H1 (cell line): ENCODE measurements at regions not wholly inside any gene's neighbourhood (a gene's known extent, or its start where the extent isn't known, plus 50 kb on each side); places are given as distances from the start of the nearest gene placed in this dataset.

Experiments
- CTCF ChIA-PET: fragments of 300-600 bp; sonication (Branson Sonifier 250); formaldehyde crosslinking; loops from one replicate; lab custom pipeline; 2021; ENCODE audit not compliant: partially characterized antibody; lab: Charles Lee
- POLR2A ChIA-PET: fragments of 300-600 bp; sonication (Branson Sonifier 250); formaldehyde crosslinking; loops from one replicate; lab custom pipeline; 2021; ENCODE audit warnings: inconsistent platforms; ENCODE audit not compliant: partially characterized antibody; lab: Charles Lee
- DNase-seq, 2 experiments: peaks; one replicate each; pipeline versions ENCODE4 v3.0.0 to v3.0.0-alpha.2; 2010 to 2022; ENCODE audit warnings: low spot score in 2 of 2, low read depth in 1 of 2, mixed read lengths in 1 of 2
- FAIRE-seq: peaks from 2 replicates; lab custom pipeline; 2011; peaks lifted over from hg19 to GRCh38; lab: Jason Lieb, UNC
- H2AFZ ChIP-seq: 2 replicates; pipeline ENCODE4 v1.8.1; 2012; ENCODE audit warnings: low read length, inconsistent platforms
- H2AK5ac ChIP-seq: 2 replicates; pipeline ENCODE4 v1.6.1; 2013; ENCODE audit warnings: low read depth, low read length
- H2BK120ac ChIP-seq: replicated peaks from 2 replicates; pipeline ENCODE3; 2013; ENCODE audit warnings: low read depth, low read length, inconsistent platforms
- H2BK12ac ChIP-seq: 2 replicates; pipeline ENCODE4 v1.6.1; 2013; ENCODE audit warnings: low read depth, low read length
- H2BK15ac ChIP-seq: 2 replicates; pipeline ENCODE4 v1.6.1; 2013; ENCODE audit warnings: low read length
- H2BK20ac ChIP-seq: 2 replicates; pipeline ENCODE4 v1.6.1; 2013; ENCODE audit warnings: low read length
- H2BK5ac ChIP-seq: 2 replicates; pipeline ENCODE4 v1.6.1; 2013; ENCODE audit warnings: low read depth, low read length
- H3K14ac ChIP-seq: 2 replicates; pipeline ENCODE4 v1.6.1; 2013; ENCODE audit warnings: inconsistent platforms; ENCODE audit not compliant: insufficient read length
- H3K18ac ChIP-seq: 2 replicates; pipeline ENCODE4 v1.6.1; 2013; ENCODE audit warnings: low read length; ENCODE audit errors: extremely low read depth
- H3K23ac ChIP-seq: 2 replicates; pipeline ENCODE4 v1.6.1; 2013; ENCODE audit warnings: inconsistent platforms; ENCODE audit not compliant: insufficient read length
- H3K23me2 ChIP-seq: 2 replicates; pipeline ENCODE4 v1.6.1; 2013; ENCODE audit warnings: low read depth, low read length
- H3K27ac ChIP-seq: 2 replicates; pipeline ENCODE4 v1.6.1; 2011; ENCODE audit warnings: low read depth, low read length, inconsistent platforms
- H3K27me3 ChIP-seq, 4 experiments: replicated peaks in 1 of 4; 1 replicate in 1 of 4; 2 replicates in 3 of 4; pipeline versions ENCODE4 v1.6.1 to v1.8.1; 2011 to 2013; ENCODE audit warnings: low read length in 3 of 4, mild to moderate bottlenecking in 3 of 4, inconsistent platforms in 2 of 4, mixed read lengths in 2 of 4, moderate library complexity in 1 of 4; ENCODE audit not compliant: control insufficient read depth in 3 of 4, insufficient read depth in 3 of 4; ENCODE audit errors: extremely low read depth in 1 of 4
- H3K36me3 ChIP-seq, 4 experiments: 2 replicates each; pipeline versions ENCODE4 v1.6.1 to v1.8.1; 2011 to 2013; ENCODE audit warnings: mild to moderate bottlenecking in 4 of 4, low read length in 3 of 4, moderate library complexity in 2 of 4, control low read depth in 1 of 4, inconsistent platforms in 1 of 4; ENCODE audit not compliant: insufficient read depth in 4 of 4, control insufficient read depth in 2 of 4
- H3K4ac ChIP-seq: replicated peaks from 2 replicates; pipeline ENCODE3; 2013; ENCODE audit warnings: low read length, low read depth, mixed read lengths, inconsistent platforms; ENCODE audit not compliant: insufficient read length
- H3K4me1 ChIP-seq, 4 experiments: replicated peaks in 1 of 4; 1 replicate in 1 of 4; 2 replicates in 3 of 4; pipeline versions ENCODE4 v1.6.1 to v1.8.1; 2011 to 2013; ENCODE audit warnings: low read length in 3 of 4, inconsistent platforms in 2 of 4, mixed read lengths in 1 of 4; ENCODE audit not compliant: insufficient read depth in 4 of 4, control insufficient read depth in 3 of 4
- H3K4me2 ChIP-seq, 2 experiments: 2 replicates each; pipeline versions ENCODE4 v1.6.1 to v1.8.1; 2011 to 2013; ENCODE audit warnings: low read depth in 2 of 2, low read length in 2 of 2, control low read depth in 1 of 2, inconsistent platforms in 1 of 2, mild to moderate bottlenecking in 1 of 2; ENCODE audit not compliant: insufficient read depth in 1 of 2
- H3K4me3 ChIP-seq, 4 experiments: fragments of 200-600, 300-600 bp in 1 of 4; sonication (generic), shearing (Covaris generic), sonication (Bioruptor Twin) in 1 of 4; 2 replicates each; pipeline versions ENCODE4 v1.5.1 to v1.8.1; 2011 to 2016; ENCODE audit warnings: low read length in 4 of 4, low read depth in 3 of 4, control low read depth in 2 of 4, inconsistent platforms in 2 of 4, mild to moderate bottlenecking in 2 of 4, mixed read lengths in 1 of 4, moderate library complexity in 1 of 4; ENCODE audit not compliant: insufficient read depth in 2 of 4; ENCODE audit errors: extremely low read depth in 1 of 4
- H3K56ac ChIP-seq: replicated peaks from 2 replicates; pipeline ENCODE3; 2013; ENCODE audit warnings: low read depth, mild to moderate bottlenecking, mixed read lengths, low read length, inconsistent platforms; ENCODE audit not compliant: insufficient read length
- H3K79me1 ChIP-seq: 2 replicates; pipeline ENCODE4 v1.6.1; 2013; ENCODE audit warnings: low read depth, low read length, control low read depth
- H3K79me2 ChIP-seq, 2 experiments: 2 replicates each; pipeline versions ENCODE4 v1.6.1 to v1.8.1; 2012 to 2013; ENCODE audit warnings: low read length in 2 of 2, mild to moderate bottlenecking in 2 of 2, inconsistent platforms in 1 of 2; ENCODE audit not compliant: insufficient read depth in 2 of 2, control insufficient read depth in 1 of 2
- H3K9ac ChIP-seq, 4 experiments: replicated peaks in 1 of 4; 1 replicate in 1 of 4; 2 replicates in 3 of 4; pipeline versions ENCODE4 v1.6.1 to v1.8.1; 2011 to 2013; ENCODE audit warnings: low read depth in 3 of 4, low read length in 3 of 4, control low read depth in 2 of 4, mild to moderate bottlenecking in 2 of 4, moderate library complexity in 2 of 4, inconsistent platforms in 1 of 4; ENCODE audit errors: extremely low read depth in 1 of 4
- H3K9me3 ChIP-seq, 2 experiments: 2 replicates each; pipeline versions ENCODE4 v1.6.1 to v1.8.1; 2012 to 2013; ENCODE audit warnings: mild to moderate bottlenecking in 2 of 2, moderate library complexity in 2 of 2, control low read depth in 1 of 2, inconsistent platforms in 1 of 2, low read depth in 1 of 2, low read length in 1 of 2, mixed read lengths in 1 of 2; ENCODE audit not compliant: insufficient read depth in 2 of 2
- H4K20me1 ChIP-seq, 2 experiments: replicated peaks in 1 of 2; 2 replicates each; pipeline versions ENCODE3 to v1.8.1; 2011 to 2013; ENCODE audit warnings: inconsistent platforms in 2 of 2, low read length in 2 of 2, mild to moderate bottlenecking in 1 of 2; ENCODE audit not compliant: insufficient read depth in 2 of 2, control insufficient read depth in 1 of 2
- H4K5ac ChIP-seq: 2 replicates; pipeline ENCODE4 v1.6.1; 2013; ENCODE audit warnings: low read length, low read depth, mixed read lengths, inconsistent platforms; ENCODE audit not compliant: insufficient read length
- H4K8ac ChIP-seq: 2 replicates; pipeline ENCODE4 v1.8.0; 2013; ENCODE audit warnings: mild to moderate bottlenecking, moderate library complexity, low read length, inconsistent platforms; ENCODE audit not compliant: insufficient read depth; ENCODE audit errors: extremely low read depth
- H4K91ac ChIP-seq: replicated peaks from 2 replicates; pipeline ENCODE3; 2013; ENCODE audit warnings: low read length, mixed read lengths, inconsistent platforms; ENCODE audit not compliant: insufficient read length
- EGR1 ChIP-seq: IDR thresholded peaks from 2 replicates; pipeline ENCODE4 v1.6.1; 2011; ENCODE audit warnings: low read depth, low read length, borderline replicate concordance
- FOSL1 ChIP-seq: IDR thresholded peaks from 2 replicates; pipeline ENCODE4 v1.6.1; 2011; ENCODE audit warnings: mild to moderate bottlenecking, low read depth, low read length, moderate library complexity; ENCODE audit not compliant: insufficient read depth
- KDM1A ChIP-seq: fragments of 200-600, 300-600 bp; sonication (generic); IDR thresholded peaks from 2 replicates; pipeline ENCODE4 v1.7.1; 2016; ENCODE audit warnings: mild to moderate bottlenecking, low read length, borderline replicate concordance
- RAD21 ChIP-seq, 2 experiments: IDR thresholded peaks in 1 of 2; conservative IDR thresholded peaks in 1 of 2; 2 replicates each; pipeline ENCODE4 v1.6.1; 2011; ENCODE audit warnings: low read depth in 2 of 2, low read length in 2 of 2, improper control_type of control experiment in 1 of 2, inconsistent platforms in 1 of 2, mild to moderate bottlenecking in 1 of 2, moderate library complexity in 1 of 2
- WGBS, 2 experiments: shearing (Covaris generic) in 1 of 2; methylation state at CpG; one replicate each; pipeline versions ENCODE4 v1.1.6 to v1.1.7; 2013 to 2015; ENCODE audit warnings: low lambda C conversion rate in 2 of 2, mixed read lengths in 2 of 2, inconsistent platforms in 1 of 2, low coverage in 1 of 2, missing lambda C conversion rate in 1 of 2; ENCODE audit not compliant: insufficient replicate concordance in 2 of 2, insufficient coverage in 1 of 2, insufficient read length in 1 of 2; ENCODE audit errors: extremely low coverage in 1 of 2, missing lambda C conversion rate in 1 of 2; 5-methylcytosine and 5-hydroxymethylcytosine counted together
- TF ChIP-seq, protein P1 (sequence below), 3 experiments: IDR thresholded peaks; 1 replicate in 2 of 3; 2 replicates in 1 of 3; pipeline versions ENCODE4 v1.5.1 to v1.6.1; 2011; ENCODE audit warnings: low read length in 3 of 3, mild to moderate bottlenecking in 3 of 3, inconsistent platforms in 2 of 3, low read depth in 1 of 3, moderate library complexity in 1 of 3; ENCODE audit not compliant: insufficient read depth in 1 of 3; ENCODE audit errors: control extremely low read depth in 1 of 3
- TF ChIP-seq, protein P2 (sequence below): IDR thresholded peaks from 2 replicates; pipeline ENCODE4 v1.6.1; 2012; ENCODE audit warnings: low read length, inconsistent platforms

DNA sequence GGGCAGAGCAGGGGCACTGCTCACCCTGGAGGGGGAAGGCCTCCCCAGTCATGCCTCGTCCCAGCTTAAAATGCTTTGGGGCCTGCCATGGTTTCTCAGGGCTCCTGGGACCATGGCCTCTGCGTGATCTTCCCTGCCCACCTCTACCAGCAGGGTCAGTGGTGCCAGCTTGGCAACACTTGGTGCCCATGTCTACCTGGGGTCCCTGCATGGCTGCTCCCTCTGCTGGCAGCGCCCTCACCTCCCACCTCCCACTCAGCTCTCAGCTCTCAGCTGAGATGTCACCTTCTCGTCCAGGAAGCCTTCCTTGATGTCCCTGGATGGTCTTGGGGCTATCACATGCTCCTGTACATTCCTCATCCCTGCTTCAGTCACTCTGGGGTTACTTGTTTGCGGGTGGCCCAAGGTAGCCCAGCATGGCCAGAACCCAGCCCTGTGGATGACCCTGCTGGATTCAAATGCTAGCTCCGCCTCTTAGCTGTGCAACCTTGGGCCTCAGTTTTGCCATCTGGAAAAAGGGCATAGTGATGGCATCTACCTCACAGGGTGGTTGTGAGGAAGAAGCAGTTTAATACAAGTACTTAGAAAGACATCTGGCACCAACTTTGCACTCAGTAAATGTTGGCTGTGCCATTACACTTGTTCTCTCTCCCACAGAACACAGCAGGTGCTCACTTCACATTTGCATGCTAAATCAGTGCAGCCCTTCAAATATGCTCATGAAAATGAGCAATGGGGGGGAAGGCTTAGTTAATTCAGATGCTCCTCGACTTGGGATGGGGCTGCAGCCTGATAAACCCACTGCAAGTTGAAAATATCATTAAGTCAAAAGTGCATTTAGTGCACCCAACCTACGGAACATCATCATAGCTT lies 53.5 kb upstream of the PTPN1 start:
- H3K23me2 ChIP-seq, result peaks cover 9% of the 10 kb centered on the region; the same call in 1 of the 2 replicates
- TF ChIP-seq EGR1 (no peak), FOSL1 (no peak), RAD21 (IDR thresholded peaks at IDR 0.05 in 1 of 2, conservative IDR thresholded peaks at IDR 0.05 in 1 of 2; ENCODE audit: low read depth in 2 of 2, low read length in 2 of 2) (peak; percentile 19 to 36; a peak in 3 of 4 replicates), KDM1A (peak; percentile 92; the same call in 1 of the 2 replicates)
- TF ChIP-seq, protein P1, sequence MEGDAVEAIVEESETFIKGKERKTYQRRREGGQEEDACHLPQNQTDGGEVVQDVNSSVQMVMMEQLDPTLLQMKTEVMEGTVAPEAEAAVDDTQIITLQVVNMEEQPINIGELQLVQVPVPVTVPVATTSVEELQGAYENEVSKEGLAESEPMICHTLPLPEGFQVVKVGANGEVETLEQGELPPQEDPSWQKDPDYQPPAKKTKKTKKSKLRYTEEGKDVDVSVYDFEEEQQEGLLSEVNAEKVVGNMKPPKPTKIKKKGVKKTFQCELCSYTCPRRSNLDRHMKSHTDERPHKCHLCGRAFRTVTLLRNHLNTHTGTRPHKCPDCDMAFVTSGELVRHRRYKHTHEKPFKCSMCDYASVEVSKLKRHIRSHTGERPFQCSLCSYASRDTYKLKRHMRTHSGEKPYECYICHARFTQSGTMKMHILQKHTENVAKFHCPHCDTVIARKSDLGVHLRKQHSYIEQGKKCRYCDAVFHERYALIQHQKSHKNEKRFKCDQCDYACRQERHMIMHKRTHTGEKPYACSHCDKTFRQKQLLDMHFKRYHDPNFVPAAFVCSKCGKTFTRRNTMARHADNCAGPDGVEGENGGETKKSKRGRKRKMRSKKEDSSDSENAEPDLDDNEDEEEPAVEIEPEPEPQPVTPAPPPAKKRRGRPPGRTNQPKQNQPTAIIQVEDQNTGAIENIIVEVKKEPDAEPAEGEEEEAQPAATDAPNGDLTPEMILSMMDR (IDR thresholded peaks at IDR 0.05; ENCODE audit: control extremely low read depth in 1 of 3, insufficient read depth in 1 of 3, low read depth in 1 of 3, low read length in 3 of 3), result peak; percentile 30 to 58 (median 52); a peak in 3 of 4 replicates
- TF ChIP-seq, protein P2, sequence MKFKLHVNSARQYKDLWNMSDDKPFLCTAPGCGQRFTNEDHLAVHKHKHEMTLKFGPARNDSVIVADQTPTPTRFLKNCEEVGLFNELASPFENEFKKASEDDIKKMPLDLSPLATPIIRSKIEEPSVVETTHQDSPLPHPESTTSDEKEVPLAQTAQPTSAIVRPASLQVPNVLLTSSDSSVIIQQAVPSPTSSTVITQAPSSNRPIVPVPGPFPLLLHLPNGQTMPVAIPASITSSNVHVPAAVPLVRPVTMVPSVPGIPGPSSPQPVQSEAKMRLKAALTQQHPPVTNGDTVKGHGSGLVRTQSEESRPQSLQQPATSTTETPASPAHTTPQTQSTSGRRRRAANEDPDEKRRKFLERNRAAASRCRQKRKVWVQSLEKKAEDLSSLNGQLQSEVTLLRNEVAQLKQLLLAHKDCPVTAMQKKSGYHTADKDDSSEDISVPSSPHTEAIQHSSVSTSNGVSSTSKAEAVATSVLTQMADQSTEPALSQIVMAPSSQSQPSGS, result no peak
- TF ChIP-seq, all 59 proteins: peak for 3
- Histone ChIP-seq H3K14ac (no peak overlapping the region), H4K20me1 (no peaks in the 10 kb centered on the region), H2AK5ac (no peak overlapping the region), H3K4me3 (no peak overlapping the region), H3K79me1 (no peaks in the 10 kb centered on the region), H3K9me3 (no peaks in the 10 kb centered on the region), H3K4ac (no peak overlapping the region), H2BK20ac (no peak overlapping the region), H4K5ac (no peak overlapping the region), H3K4me1 (peaks cover 0 to 8% (median 2%) of the 10 kb centered on the region in 4 experiments; a peak in 6 of 7 replicates), H3K56ac (no peak overlapping the region), H4K8ac (no peak overlapping the region), H3K36me3 (no peaks in the 10 kb centered on the region), H3K4me2 (no peak overlapping the region), H3K27me3 (no peaks in the 10 kb centered on the region), H2BK15ac (no peak overlapping the region), H2BK12ac (no peak overlapping the region; the same call in 1 of the 2 replicates), H2BK5ac (no peak overlapping the region), H2BK120ac (no peak overlapping the region), H4K91ac (no peak overlapping the region), H3K79me2 (no peaks in the 10 kb centered on the region), H2AFZ (no peak overlapping the region), H3K18ac (no peak overlapping the region), H3K9ac (no peak overlapping the region), H3K23ac (no peak overlapping the region), H3K27ac (no peak overlapping the region)
- CTCF ChIA-PET, result interaction anchor here (0.5 to 4.4 kb wide), 8 partner anchors 9 to 341 kb away, joined by 3 to 18 read pairs (median 3); no protein-coding TSS in a partner anchor
- DNase-seq (no peak), FAIRE-seq (no peak)
- WGBS, 2 experiments, result 81% methylated on average over 8 of the region's 8 CpGs; no CpG with 5 or more reads in 1 of the 2 experiments
- POLR2A ChIA-PET, result interaction anchor here (1.9 kb wide), 1 partner anchor 262 kb away, joined by 4 read pairs; no protein-coding TSS in a partner anchor
